HG03571 (cell line): ENCODE measurements at regions not wholly inside any gene's neighbourhood (a gene's known extent, or its start where the extent isn't known, plus 50 kb on each side); places are given as distances from the start of the nearest gene placed in this dataset.
"Not testable (repeated sequence)": the region's sequence is repeated elsewhere in the genome, so short reads cannot be mapped to it uniquely, and the experiment has no call there.

ENCODE experiments used
- ATAC-seq: cut with Tn5 transposase; IDR thresholded peaks from one replicate; pipeline ENCODE4 v1.9.1; 2021; ENCODE audit not compliant: unreplicated experiment

DNA sequence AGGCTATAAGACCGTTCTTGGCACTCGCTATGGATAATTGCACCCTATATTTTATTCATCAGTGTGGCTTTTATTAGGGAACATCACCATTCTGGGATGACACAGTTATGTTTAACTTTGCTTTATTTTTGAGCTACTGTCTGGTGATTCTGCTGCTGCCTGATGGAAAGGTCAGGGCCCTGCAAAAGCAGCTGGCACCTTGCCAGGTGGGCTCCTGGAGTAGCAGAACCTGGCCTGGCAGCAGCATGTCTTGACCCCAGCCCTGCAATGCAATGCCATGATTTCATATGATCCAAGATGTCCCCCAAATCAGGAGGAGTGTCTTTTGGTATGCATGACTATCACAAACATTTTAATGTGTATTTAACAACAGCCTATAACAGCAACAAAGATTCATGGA lies 228.4 kb upstream of the RSPO3 start:
- no peak for ATAC-seq

GRCh38 chr6:126891158-126891557 lies 227.3 kb upstream of the RSPO3 start:
- ATAC-seq: no peak

GRCh38 chr6:126892869-126893268 lies 225.6 kb upstream of the RSPO3 start:
- ATAC-seq: not testable (repeated sequence)

GRCh38 chr6:126897758-126898157 lies 220.7 kb upstream of the RSPO3 start:
- no peak for ATAC-seq

- no peak for ATAC-seq
Measured at GRCh38 chr6:126904176-126904575, 214.3 kb upstream of the RSPO3 start.

DNA sequence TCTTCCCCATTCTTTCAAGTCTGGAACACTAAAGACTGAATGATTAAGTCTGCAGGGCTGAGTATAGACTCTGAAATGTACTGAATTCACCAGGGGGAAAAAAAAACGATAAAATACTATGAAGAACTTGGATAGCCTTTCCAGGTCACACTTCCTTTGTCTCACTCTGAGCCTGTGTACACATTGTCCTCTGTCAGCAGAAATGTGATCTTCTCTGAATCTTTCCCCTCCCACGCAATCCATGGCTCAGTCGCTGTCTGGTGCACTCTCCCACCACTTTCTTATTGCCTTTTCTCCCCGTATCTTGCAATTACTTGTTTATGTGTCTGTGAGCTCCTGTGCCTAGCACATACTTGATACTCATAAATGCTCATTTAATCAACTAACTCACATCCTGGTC lies 212.6 kb upstream of the RSPO3 start:
- ATAC-seq: no peak

DNA sequence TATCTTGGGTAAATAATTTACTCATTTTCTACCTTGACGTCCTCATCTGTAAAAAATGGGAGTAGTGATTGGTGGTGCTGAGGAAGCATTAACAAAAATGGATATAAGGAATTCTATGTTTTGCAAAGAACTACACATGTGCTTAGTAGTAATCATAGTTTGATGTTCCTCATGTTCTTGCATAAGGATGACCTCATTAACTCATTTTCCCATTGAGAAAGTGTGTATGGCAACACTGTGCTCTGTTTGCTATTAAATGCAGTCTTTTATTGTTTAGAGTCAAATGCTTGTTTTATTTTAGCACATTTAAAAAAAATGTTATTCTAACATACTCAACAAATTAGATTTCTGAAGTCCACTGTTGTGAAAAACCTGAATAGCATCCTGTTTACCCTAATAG lies 211.2 kb upstream of the RSPO3 start:
- no peak for ATAC-seq

DNA sequence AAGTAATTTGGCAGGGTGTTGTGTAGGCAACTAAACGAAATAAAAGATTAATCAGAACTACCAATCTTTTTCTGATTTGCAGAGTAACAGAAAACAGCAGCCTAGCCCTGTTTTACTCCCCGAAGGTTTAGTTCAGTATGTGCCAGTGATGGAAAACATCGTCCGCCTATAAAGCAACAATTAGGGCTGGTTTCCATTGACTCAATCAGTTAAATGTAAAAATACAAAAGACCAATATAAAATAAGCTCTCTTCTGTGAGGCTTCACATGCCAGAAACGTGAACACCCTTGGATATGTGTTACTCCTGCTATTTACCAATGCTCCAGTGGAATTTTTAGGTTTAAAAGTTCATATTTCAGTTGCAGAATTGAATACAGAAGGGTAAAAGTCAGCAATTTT lies 210.5 kb upstream of the RSPO3 start:
- ATAC-seq: no peak

DNA sequence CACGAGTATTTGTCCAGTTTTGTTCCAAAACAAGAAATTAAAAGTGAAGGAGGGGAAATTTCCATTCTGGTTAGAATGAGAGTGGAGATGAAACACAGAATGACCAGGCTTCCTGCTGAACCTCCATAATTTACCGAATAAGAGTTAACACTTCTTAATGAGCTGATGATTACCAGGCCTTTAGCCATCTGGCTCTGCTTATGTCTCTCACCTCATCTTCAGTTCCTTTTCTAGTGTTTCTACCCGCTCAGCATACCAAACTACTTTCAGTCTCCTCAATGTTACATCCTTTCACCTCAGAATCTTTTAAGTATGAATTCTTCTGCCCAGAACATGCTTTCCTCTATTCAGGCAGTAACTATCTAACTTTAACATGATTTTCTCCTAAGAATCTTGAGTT lies 209.0 kb upstream of the RSPO3 start:
- ATAC-seq: no peak

- ATAC-seq: no peak
Measured at GRCh38 chr6:126913651-126914050, 204.8 kb upstream of the RSPO3 start.

GRCh38 chr6:126914172-126914571 lies 204.3 kb upstream of the RSPO3 start:
- ATAC-seq: no peak

DNA sequence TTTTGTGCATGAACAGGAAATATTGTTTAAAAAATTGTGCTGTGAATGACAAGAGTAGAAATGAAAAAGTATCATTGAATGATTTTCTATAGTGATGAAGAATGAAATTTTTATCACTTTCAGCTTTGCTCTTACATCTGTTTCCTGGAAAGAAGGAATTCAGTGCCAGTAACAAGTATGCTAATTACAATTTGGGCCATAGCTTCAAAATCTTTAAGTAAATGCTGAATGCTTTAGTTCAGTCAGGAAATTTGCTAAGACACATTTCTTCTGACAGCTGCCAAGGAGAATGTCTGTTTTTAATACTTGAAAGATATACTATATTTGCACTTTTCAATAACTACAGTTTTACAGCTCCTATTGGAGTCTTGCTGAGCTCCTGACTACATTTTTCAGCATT lies 203.7 kb upstream of the RSPO3 start:
- no peak for ATAC-seq

- no peak for ATAC-seq
Measured at GRCh38 chr6:126919947-126920346, 198.5 kb upstream of the RSPO3 start.

DNA sequence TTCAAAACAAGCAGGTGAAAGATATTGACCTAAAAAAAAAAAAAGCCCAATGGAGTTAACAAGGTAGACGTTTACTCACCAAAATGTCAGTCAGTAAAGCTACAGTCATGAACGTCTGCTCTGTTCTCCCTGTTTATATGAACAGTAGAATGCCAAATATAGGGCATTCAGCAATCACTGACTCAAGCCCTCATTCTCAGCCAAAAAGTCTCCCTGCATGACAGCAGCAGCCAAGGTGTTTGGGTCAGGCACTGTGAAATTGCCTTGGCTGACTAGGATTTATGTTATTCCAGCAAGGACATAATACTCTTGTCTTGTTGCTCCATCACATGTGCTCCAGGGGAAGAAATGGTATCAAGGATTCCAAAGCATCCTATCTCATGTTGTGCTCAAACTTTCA lies 194.7 kb upstream of the RSPO3 start:
- ATAC-seq: no peak

- no peak for ATAC-seq
Measured at GRCh38 chr6:126926926-126927325, 191.5 kb upstream of the RSPO3 start.

- ATAC-seq: no peak
Measured at GRCh38 chr6:126927841-126928240, 190.6 kb upstream of the RSPO3 start.

DNA sequence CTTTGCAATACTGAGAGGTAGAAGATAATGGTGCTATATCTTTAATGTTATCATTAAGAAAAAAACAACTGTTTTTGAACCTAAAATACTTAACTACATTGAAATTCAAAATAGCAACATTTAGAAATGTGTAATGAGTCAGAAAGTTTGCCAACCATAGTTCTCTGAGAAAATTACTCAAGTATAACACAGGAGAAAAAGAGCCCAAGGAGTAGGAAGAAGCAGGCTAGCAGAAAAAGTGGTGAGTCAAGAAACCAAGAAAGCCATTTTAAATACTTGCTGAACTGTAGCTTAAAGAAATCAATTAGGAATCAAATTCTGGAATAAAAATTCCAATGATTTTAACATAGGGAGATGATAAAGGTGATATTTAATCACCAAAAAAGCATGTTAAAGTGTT lies 181.0 kb upstream of the RSPO3 start:
- no peak for ATAC-seq

DNA sequence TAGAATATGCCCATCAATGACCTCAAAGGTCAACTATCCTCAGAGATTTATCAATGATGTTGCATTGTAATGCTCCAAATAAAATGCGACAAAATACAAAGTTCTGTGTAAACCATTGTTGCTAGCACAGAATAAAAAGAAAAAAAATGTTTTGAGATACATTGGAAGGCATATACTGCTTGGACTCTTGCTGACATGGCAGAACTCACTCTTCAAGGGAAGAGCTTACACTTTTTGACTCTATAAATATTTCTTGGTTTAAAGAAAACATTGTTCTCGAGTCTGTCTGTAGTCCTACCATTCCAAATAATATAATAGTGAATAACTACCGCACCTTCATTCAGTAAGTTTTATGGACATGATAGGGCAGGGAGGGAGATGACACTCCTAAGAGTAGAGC lies 178.7 kb upstream of the RSPO3 start:
- no peak for ATAC-seq

- no peak for ATAC-seq
Measured at GRCh38 chr6:126941751-126942150, 176.7 kb upstream of the RSPO3 start.

DNA sequence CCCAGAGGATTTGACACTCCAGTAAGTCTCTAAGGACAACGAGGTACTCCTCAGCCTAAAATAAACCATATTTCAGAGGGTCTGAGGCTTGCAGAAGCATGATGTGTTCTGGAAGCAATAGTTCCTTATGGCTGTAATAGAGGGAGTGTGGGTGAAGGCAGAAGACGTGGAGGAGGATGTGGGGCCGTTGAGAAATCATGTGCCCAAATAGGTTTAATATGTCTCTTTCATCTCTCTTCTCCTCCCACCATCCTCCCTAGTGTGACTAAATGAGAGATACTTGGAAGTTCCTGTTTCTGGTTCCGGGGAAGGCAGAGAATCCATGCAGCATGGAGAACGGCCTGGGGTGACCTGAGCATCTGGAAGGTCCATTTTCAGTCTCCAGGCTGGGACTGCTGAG lies 174.0 kb upstream of the RSPO3 start:
- no peak for ATAC-seq

DNA sequence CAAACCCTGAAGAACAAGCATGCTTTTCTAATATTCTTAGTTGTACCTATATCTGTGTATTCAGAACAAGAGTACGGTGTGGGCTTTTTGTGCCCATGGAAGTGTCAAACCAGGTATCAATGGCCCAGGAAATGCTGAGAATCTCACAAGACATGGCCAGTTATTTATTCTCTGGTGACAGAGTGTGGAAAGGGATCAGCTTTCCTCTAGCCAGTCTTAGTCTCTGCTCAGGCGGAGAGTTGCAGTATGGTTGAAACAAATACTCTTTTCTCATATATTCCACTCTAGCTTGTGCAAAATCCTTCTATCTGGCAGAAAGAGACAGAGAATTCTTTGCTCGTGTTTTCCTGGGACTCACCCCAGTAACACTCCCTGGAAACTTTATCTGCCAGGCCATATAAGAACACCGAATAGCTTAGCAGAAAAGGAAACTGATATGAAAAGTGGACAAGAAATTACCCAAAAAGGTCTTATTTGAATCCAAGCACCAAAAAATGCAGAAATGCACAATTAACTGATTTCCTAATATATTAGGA lies 173.3 kb upstream of the RSPO3 start:
- ATAC-seq: no peak

- no peak for ATAC-seq
Measured at GRCh38 chr6:126945812-126946360, 172.6 kb upstream of the RSPO3 start.

- no peak for ATAC-seq
Measured at GRCh38 chr6:126947070-126947469, 171.4 kb upstream of the RSPO3 start.

- ATAC-seq: no peak
Measured at GRCh38 chr6:126949786-126950185, 168.7 kb upstream of the RSPO3 start.
